GM21515 (cell line): ENCODE measurements at regions not wholly inside any gene's neighbourhood (a gene's known extent, or its start where the extent isn't known, plus 50 kb on each side); places are given as distances from the start of the nearest gene placed in this dataset.
"Not testable (repeated sequence)": the region's sequence is repeated elsewhere in the genome, so short reads cannot be mapped to it uniquely, and the experiment has no call there.

Experiments
- ATAC-seq: cut with Tn5 transposase; IDR thresholded peaks from one replicate; pipeline ENCODE4 v1.9.1; 2021; ENCODE audit not compliant: unreplicated experiment

DNA sequence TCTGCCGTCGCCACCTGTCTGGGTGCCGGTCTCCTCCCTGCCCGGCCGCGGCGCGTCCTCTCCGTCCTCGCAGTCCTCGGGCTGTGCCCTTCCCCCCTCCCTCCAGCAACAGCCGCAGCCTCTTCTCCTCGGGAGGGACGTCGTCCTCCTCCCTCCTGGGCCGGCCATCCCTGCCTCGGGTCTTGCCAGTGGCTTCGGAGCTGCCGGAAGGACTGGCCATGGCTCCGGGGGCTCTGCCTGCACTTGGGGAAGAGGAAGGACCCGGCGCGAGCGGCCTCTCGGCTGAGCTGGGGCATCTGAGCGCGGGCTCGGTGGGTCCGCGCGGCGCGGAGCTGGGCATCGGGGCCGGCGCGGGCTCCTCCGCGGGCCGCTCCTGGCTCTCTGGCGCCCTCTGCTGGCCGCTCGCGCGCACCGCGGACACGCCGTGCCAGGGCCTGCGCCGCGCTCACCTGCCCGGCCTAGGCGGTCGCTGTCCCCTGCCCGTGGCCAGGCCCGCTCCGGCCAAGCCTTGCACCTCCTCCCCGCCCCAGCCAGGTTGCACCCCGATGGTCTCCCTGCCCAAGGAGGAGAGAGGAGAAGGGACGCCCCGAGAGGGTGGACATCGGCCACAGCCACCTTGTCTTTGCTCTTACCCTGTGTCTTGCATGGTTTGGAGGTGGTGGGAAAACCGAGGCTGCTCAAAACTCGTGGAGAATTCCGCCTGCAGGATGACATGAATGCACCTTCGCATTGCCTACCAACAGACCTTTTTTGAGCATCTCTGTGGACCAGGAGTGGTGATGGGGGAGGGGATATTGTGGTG is 83.9 kb upstream of the FRG2C start:
- ATAC-seq = not testable (repeated sequence)

DNA sequence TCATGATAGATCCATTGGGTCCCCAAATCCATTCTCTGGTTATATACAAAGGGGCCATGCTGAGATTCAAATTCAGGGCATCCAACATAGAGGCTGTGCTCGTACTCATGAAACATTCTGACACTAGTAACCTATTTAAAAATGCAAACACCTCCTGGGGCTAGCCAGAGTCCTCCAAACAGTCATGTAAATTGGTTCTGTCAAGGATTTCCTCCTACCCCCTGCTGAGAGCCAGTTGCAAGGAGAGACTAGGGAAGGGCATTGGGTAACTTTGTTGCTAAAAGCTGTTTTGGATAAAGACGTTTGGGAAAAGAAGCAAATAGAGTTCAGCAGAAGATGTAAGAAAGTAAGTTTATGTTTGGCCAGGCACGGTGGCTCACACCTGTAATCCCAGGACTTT is 81.6 kb upstream of the FRG2C start:
- not testable (repeated sequence) for ATAC-seq

DNA sequence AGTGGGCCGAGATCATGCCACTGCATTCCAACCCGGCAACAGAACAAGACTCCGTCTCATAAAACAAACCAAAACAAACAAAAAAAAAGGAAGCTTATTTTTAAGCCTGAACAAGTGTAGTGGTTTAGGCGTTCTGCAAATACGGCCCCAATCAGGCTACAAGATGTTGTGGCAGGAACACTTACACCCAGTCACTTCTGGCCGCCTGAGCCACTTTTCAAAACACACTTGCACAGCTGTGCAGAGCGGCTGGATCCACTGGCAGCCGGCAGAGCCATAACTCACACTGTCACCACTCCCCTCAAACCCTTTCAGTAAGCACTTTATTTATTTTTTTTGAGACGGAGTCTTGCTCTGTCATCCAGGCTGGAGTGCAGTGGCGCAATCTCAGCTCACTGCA is 81.0 kb upstream of the FRG2C start:
- ATAC-seq = not testable (repeated sequence)

DNA sequence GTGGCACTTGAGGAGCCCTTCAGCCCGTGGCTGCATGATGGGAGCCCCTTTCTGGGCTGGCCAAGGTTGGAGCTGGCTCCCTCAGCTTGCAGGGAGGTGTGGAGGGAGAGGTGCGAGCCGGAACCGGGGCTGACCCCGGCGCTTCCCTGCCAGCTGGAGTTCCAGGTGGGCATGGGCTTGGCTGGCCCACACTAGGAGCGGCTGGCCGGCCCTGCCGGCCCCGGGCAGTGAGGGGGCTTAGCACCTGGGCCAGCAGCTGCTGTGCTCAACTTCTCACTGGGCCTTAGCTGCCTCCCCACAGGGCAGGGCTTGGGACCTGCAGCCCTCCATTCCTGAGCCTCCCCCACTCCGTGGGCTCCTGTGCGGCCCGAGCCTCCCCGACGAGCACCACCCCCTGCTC is 76.4 kb upstream of the FRG2C start:
- not testable (repeated sequence) for ATAC-seq

DNA sequence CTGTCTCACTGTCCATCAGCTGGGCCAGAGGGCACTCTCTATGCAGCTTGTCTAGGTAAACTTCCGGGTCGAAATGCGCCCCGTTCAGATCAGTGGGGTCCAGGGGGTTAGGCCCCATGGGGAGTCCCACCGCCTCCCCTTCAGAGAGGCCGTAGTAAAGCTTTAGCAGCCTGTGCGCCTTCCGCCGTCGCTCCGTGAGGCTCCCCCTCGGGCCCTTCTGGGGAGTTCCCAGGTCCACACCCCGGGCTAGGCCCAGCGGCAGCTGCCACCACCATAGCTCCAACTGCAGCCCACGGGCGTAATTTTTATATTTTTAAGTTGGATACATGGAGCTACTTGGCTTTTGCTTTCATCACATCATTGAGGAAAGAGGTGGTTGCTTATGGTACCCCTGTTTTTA is 73.7 kb upstream of the FRG2C start:
- ATAC-seq = not testable (repeated sequence)

DNA sequence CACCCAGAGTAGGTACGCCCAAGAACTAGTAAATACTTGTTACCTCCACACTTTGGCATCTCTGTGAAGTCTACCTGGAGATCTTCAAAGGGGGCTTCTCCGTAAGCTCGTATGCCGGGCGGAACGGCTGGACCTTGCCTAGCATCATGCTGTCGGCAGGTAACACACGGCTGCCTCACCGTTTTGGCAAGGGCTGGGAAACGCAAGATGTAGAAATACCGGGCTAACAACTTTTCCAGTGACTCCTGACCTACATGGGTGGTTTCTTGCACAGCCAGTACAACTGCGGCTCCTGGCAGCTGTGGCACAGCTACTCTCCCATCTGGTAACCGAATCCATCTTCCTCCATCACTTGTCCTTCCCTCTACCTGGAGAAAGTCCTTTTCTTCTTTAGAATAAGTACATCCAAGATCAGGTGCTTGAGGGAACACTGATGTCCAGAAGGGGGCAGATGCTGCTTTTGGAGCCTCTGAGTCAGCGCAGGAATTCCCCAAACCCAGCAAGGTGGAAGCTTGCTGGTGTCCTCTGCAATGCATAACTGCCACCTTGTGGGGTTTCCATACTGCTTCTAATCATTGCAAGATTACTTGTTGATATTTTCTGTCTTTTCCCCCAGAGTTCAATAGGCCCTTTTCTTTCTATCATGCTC is 59.7 kb upstream of the FRG2C start:
- ATAC-seq = not testable (repeated sequence)

DNA sequence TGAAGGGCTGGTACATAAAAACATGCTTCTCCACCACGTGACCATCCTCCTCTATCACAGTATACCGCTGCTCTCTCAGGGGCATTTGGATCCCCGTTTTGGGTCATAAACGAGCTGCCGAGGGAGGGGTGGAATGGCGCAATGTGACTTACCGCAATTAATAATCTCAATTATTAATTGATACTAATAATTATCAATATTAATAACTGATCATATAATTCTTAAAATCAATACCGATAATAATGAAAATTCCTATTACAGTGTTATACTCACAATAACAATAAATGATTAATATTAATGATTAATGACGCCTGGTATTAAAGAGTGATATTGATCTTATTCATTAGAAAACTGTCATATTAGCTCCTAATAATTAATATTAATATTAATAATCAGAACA is 56.1 kb upstream of the FRG2C start:
- not testable (repeated sequence) for ATAC-seq

DNA sequence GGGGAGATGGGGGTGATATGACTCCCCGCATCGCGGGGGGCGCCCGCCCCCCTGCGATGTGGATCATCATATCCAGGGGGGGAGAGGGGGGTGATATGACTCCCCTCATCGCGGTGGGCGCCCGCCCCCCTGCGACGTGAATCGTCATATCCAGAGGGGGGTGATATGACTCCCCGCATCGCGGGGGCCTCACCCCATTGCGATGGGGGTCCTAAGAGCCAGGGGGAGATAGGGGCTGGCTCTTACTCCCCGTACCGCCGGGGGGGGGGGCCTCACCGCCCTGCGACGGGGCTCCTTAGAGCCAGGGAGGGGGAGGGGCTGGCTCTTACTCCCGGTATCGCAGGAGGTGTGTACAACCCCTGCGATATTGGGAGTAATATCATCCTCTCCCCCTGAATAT is 54.5 kb upstream of the FRG2C start:
- ATAC-seq = not testable (repeated sequence)

DNA sequence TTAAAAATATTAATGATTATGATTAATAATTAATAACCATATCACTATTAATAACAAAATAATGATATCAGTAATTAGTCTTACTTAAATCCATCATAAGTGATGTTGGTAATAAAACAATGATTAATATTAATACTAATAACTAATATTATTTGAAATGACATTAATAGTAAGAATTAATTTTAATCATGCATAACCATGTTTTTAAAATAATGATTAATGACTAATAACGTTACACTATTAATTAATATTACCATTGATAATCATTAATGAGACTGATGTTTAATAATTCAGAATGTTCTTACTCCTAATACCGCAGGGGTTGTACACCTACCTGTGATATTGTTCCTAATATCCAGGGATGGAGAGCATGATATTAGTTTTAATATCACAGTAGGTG is 53.4 kb upstream of the FRG2C start:
- ATAC-seq = no peak

DNA sequence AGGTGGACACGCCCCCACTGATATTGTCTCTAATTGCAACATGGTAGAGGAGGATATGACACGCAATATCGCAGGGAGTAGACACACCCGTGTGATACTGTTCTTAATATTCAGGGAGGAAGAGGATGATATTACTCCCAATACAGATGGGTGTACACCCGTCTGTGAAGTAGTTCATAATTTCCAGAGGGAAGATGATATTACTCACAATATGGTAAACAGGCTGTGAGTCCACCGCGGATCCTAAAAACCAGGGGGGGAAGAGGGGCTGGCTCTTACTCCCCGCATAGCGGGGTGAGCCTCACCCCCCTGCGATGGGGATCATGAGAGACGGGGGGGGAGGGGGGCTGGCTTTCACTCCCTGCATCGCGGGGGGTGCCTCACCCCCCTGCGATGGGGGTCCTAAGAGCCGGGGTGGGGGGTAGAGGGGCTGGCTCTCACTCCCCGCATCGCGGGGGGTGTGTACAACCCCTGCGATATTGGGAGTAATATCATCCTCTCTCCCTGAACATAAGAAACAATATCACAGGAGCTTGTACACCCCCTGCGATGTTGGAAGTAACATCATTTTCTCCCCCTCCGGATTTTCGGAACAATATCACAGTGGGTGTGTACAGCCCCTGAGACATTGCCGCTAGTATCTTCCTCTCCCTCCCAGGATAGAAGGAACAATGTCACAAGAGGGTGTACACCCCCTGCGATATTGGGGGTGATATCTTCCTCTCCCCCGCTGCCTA is 52.2 kb upstream of the FRG2C start:
- not testable (repeated sequence) for ATAC-seq
